ENCODE measurements at regions not wholly inside any gene's neighbourhood (a gene's known extent, or its start where the extent isn't known, plus 50 kb on each side); places are given as distances from the start of the nearest gene placed in this dataset.

DNA sequence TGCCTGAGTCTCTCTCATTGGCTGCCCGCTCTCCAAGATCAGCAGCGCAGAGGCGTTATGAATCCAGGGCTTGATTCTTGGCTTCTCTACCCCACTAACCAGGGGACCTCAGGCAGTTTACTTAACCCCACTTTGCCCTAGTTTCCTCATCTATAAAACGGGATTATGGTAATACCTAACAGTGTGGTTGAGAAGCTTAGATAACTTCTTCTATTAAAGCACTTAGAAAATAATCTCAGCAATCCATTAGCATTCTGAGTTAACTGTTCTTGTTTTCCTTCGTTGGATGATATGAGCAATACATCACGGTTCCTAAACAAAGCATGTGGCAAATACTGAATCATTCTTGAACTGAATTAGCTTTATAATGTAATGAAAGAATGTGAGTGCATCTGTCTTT is 116.3 kb upstream of the FKBP1C start:
- TF ChIP-seq, protein P1, sequence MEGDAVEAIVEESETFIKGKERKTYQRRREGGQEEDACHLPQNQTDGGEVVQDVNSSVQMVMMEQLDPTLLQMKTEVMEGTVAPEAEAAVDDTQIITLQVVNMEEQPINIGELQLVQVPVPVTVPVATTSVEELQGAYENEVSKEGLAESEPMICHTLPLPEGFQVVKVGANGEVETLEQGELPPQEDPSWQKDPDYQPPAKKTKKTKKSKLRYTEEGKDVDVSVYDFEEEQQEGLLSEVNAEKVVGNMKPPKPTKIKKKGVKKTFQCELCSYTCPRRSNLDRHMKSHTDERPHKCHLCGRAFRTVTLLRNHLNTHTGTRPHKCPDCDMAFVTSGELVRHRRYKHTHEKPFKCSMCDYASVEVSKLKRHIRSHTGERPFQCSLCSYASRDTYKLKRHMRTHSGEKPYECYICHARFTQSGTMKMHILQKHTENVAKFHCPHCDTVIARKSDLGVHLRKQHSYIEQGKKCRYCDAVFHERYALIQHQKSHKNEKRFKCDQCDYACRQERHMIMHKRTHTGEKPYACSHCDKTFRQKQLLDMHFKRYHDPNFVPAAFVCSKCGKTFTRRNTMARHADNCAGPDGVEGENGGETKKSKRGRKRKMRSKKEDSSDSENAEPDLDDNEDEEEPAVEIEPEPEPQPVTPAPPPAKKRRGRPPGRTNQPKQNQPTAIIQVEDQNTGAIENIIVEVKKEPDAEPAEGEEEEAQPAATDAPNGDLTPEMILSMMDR (IDR thresholded peaks at IDR 0.05; ENCODE audit: insufficient read depth, low read length): no peak
- TF ChIP-seq, protein P2, sequence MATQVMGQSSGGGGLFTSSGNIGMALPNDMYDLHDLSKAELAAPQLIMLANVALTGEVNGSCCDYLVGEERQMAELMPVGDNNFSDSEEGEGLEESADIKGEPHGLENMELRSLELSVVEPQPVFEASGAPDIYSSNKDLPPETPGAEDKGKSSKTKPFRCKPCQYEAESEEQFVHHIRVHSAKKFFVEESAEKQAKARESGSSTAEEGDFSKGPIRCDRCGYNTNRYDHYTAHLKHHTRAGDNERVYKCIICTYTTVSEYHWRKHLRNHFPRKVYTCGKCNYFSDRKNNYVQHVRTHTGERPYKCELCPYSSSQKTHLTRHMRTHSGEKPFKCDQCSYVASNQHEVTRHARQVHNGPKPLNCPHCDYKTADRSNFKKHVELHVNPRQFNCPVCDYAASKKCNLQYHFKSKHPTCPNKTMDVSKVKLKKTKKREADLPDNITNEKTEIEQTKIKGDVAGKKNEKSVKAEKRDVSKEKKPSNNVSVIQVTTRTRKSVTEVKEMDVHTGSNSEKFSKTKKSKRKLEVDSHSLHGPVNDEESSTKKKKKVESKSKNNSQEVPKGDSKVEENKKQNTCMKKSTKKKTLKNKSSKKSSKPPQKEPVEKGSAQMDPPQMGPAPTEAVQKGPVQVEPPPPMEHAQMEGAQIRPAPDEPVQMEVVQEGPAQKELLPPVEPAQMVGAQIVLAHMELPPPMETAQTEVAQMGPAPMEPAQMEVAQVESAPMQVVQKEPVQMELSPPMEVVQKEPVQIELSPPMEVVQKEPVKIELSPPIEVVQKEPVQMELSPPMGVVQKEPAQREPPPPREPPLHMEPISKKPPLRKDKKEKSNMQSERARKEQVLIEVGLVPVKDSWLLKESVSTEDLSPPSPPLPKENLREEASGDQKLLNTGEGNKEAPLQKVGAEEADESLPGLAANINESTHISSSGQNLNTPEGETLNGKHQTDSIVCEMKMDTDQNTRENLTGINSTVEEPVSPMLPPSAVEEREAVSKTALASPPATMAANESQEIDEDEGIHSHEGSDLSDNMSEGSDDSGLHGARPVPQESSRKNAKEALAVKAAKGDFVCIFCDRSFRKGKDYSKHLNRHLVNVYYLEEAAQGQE (IDR thresholded peaks at IDR 0.05; ENCODE audit: insufficient replicate concordance, low read depth): no peak
- TF ChIP-seq POLR2AphosphoS5 (IDR thresholded peaks at IDR 0.05; ENCODE audit: low read depth) (no peak), SPI1 (IDR thresholded peaks at IDR 0.05; ENCODE audit: borderline replicate concordance, low read depth) (no peak)
